Smooth muscle cell of the brain vasculature (primary cell): ENCODE measurements at regions not wholly inside any gene's neighbourhood (a gene's known extent, or its start where the extent isn't known, plus 50 kb on each side); places are given as distances from the start of the nearest gene placed in this dataset.

Experiments
- DNase-seq: peaks from one replicate; pipeline ENCODE4 v3.0.0-alpha.2; 2012; ENCODE audit warnings: low read depth, low spot score

DNA sequence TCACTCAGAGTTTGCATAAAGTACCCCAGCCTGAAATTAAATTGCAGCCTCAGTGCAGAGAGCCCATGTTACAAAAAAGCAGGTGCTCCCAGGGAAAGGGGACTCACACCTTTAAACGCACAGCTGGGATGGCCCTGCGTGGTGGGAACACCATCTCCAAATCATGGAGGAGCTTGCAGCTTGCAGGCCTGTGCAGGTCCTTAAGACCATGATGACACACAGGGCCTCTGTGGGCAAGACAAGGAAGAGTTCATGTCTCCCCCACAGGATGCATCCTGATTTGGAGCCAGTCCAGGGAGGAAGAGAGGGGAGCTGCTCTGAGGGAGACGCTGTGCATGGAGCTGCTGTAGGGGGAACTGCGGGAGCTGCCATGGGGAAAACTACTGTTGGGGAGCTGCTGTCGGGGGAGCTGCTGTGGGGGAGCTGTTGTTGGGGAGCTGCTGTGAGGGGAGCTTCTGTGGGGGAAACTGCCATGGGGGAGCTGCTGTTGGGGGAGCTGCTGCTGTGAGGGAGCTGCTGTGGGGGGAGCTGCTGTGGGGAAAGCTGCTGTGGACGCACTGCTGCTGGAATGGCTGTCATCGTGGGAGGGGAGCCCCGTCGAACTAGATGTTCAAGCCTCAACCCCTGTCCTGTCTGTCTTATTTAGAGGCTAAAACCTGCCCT is 113.9 kb downstream of the MATN1 start:
- no peak for DNase-seq

DNA sequence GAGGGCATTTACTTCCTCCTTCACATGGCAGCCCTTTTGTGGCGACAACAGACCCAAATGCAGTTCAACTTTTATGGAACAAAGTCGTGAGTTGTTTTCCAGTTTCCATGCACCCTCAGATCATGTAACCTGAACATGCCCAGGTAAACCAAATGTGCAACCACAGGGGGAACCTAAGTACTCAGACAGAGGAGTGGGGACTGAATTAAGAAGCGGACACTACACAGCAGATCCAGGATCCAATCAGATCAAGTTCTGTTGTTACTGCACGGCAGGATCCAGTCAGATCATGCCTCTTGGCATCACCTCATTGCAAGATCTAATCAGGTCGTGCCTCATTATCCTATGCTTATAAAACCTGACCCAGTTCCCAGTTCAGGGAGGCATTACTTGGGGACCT is 115.7 kb downstream of the MATN1 start:
- no peak for DNase-seq

DNA sequence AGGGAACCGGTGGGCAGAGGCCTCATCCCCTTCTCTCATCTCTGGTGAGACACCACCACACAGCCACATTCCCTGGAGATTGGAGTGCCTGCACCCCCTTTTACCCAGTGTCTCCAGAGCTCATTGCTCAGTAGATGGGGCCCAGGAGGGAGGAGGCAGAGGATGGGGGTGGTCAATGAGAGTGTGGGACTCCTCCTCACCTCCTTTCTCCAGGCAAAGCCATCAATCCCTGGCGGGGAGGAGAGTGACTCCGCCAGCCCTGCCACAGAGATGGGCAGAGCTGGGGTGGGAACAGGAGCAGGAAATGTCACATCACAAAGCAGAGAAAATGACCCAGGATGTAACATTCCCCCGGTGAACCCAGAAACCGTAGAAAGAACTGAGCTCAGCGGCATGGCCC is 117.2 kb downstream of the MATN1 start:
- DNase-seq, result no peak

DNA sequence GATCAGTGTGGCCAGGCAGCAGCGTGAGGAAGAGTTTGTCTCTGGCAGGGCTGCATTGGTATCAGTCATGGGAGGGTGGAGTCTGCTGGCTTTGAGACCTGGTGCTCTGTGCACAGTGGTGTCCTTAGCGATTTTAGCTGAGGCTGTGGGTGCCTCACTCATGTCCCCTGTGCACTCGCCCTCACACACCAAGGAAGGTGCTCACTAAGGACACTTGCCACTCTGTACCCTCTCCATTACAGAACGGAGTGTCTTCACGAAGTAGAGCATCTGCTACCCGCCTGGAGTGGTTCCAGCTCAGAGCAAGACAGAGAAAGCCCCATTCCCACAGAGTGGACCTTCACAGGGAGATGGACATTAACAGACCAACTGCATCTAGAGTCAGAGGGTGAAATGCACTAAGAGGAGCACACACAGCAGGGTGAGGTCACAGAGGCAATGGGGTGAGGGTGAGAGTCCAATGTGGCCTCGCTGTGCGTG is 117.9 kb downstream of the MATN1 start:
- DNase-seq, result no peak

DNA sequence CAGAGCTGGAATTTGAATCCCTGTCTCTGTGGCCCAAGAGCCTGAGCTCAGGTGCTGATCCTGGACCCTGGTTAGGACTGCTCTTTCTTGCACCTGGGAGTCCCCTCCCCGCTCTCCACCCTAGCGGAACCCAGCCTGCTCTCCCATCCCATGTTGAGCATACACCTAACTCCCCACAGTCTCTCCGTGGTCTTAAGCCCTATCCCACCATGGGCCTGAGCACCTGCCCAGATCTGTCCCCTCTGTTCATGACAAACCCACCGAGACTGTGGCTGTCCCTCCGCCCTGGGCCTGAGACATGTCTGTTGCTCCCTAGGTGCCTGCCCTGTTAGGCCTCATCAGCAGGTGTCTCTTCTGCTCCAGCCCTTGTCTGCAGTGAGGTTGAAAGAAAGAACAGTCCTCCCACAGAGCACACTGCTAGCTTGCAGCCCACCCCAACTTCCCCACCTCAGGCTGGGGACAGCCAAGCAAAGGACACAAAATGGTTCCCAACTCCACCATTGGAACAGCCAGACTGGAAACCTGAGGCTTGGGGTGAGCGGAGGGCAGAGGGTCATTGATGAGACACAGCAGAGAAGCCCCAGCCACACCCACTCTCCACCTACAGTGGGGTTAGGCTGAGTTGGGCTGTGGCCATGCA is 118.5 kb downstream of the MATN1 start:
- no peak for DNase-seq

DNA sequence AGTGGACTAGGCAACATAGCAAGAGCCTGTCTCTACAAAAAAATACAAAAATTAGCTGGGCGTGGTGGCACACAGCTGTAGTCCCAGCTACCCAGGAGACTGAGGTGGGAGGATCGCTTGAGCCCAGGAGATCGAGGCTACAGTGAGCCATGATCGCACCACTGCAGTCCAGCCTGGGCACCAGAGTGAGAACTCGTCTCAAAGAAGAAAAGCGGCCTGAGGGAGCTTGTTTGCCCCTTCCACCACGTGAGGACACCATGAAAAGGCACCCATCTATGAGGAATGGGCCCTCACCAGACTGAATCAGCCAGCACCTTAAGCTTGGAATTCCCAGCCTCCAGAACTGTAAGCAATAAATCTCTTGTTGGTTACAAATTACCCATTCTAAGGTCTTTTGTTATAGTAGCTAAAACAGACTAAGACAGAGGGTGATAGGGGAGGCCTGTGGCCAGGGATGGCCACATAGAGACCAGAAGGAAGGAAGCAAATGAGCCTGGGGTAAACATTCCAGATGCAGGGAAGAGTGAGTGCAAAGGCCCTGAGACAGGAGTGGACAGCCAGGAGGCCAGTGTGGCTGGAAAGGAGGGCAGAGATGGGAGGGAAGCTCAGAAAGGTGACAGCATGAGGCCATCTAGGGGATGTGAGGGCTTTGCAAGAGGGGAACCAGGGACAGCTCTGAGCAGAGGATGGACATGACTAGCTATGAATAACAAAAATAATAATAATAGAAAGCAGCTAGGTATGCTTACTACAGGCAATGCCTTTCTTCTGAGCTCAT is 120.1 kb downstream of the MATN1 start:
- no peak for DNase-seq

DNA sequence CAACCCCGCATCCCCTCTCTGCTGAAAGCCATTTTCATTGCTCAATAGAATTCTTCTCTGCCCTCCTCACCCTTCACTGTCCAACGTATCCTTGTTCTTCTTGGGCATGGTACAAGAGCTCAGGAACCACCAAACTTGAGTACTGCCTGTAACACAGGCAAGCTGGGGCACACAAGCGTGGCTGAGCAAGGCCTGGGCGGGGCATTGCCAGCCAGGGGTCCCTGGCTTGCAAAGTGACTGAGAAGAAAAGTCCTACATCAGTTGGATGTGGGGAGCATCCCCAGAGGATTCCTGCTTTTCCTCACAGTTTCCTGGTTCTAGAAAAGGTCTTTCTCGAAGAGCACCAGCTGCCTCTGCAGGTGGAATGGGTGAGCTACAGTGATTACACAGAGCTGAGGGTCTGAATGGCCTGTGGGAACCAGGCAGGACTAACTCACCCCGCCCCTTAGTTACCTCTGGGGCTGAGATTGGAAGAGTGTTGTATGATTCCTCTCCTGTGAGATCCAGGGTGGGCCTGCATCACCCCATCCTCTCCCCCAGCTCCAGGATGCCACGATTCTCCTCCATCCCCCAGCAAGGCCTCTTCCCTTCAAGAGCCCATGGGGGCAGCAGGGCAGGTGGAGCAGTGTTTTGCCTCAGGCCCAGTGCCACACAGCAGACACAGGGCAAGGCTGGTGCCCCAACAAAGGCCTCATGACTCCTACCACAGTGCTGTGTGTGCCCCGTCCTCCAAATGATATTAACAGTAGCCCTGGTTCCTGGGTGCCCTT is 121.9 kb downstream of the MATN1 start:
- no peak for DNase-seq

DNA sequence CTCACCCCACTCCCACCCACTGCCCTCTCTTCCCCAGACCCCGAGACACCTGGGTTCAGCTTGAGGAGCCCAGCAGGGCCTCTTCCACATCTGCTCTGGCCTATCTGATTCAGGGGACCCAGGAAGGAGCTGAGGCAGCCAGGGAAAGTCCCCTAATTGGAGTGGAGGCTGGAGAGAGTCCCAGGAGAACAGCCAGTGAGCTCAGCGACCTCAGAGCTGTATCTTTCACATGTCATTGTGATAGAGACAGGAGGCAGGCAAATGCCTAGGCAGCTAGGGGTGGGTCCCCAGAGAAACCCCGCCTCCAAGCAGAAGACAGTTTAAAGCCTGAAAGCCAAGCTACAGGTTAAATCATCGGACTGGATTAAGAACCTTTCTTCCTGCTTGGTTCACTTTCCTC is 122.7 kb downstream of the MATN1 start:
- DNase-seq, result no peak

DNA sequence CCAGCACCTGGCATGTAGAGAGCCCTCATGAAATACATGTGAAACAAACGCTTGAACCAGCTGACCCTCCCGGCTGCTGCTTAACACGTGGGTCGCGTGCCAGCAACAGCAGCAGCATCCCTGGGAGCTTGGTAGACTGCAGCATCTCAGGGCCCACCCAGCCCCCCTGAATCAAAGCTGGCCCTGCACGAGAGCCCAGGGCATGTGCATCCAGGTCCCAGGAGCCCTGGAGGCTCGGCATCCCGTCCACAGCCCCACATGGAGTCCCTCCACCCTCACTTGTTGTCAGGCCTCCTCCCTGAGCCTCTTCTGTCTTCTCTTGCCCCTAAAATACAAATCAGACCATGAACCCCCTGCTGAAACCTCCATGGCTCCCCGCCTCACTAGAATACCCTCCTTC is 123.1 kb downstream of the MATN1 start:
- DNase-seq, result no peak

DNA sequence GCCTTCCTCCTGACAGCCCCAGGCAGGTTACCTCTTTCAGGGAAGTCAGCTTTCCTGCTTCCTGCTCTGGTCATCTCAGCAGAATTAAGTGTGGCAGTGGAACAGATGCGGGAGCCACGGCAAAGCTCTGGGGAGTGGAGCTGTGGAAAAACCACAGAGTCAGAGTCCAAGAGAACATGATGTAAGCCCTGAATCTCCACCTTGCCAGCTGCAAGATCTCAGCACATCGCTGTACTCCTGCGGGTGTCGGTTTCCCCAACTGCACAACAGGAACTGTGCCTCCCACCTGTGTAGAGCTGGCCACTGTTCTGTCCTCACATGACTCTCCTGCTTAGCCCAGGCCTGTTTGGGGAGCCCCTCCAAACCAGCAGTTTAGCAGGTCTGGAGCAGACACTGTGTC is 123.7 kb downstream of the MATN1 start:
- DNase-seq, result no peak

DNA sequence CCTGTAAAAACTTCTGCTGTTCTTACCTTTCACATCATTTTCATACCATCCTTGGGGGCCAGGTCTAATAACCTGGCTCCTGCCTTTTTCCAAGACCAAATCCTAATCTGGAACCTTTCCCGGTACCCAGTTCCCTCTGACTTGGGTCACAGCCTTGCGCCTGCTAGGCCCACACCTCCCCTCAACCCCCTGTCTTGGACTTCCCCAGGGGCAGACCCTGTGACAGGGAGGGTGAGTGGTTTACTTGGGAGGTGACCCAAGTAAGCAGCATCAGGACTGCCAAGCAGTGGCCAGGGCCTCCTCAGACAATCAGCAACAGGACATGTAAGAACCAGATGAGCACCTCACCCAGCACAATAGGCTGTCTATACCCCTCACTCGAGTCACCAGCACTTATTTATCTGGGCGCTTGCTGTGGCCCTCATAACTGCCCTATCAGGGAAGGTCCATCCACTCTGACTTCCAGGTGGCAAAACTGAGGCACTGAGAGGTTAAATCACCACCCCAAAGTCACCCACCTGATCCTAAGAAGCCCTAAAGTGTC is 124.7 kb downstream of the MATN1 start:
- DNase-seq, result no peak

DNA sequence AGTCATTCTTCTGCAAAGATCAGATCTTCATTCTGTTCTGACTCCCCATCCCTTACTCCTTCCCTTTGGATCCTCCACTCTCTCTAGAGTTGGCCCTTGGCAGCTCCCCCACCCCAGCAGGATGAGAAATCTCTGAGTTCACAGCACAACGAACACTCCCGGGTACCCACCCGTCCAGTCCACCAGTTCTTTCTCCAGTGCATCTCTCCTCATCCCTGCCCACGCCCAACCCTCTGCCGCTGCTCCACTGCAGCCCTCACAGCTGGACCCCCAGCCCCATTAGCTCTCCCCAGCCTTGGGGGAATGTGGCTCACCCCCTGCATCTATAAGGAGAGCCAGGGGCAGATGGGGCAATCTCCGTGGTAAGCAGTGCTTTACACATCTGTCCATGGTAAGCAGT is 125.7 kb downstream of the MATN1 start:
- no peak for DNase-seq

DNA sequence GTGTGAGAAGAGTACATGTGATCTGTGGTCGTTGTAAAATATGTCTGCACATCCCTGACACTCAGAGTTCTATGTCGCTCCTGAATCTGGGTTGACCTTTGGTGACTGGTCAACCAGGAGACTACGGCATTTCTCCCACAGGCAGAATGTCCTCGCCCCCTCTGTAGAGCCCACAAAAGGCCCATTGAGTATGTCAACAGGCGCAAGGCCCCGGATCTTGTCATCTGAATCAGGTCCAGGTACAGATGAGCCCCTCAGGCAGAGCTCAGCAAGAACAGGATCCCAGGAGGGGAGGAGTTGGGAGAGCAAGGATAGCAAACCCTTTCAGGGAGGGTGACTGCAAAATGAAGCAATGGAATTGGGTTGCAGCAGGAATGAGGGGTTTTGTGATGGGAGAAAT is 126.5 kb downstream of the MATN1 start:
- no peak for DNase-seq

DNA sequence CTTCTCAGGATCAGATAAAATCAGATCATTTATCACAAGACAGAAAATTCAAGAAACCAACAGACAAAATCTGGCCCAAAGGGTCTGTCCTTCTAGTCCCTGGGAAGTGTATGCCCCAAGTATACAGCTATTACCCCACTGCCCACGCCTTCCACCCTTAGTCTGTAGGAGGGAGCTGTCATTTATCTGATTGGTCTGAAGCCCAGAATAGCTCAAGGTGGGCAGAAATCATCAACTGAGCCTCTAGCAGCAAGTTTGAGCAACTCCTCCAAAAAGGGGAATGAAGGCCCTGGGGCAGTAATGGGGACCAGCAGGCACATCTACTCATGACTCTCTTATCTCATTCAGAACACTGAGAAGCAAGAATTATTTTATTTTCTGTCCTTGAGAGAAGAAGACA is 126.9 kb downstream of the MATN1 start:
- no peak for DNase-seq

DNA sequence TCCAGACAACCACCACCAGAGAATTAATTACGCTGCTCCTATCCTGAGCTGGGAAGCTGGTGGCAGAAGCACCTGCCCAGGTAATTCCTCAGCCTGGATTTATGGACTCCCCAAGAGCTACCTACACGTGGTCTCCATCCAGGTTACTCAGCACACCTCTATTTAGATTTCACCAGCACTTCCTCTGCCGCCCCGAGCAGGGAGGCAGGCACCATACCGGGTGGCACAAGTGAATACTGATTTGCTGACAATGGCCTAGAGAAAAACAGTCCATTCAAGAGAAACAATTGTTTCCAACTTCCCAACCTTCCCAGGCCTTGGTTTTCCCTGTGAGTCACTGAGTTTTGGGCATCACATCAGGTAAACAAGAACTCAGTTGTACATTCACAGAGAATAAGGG is 134.3 kb downstream of the MATN1 start:
- no peak for DNase-seq

DNA sequence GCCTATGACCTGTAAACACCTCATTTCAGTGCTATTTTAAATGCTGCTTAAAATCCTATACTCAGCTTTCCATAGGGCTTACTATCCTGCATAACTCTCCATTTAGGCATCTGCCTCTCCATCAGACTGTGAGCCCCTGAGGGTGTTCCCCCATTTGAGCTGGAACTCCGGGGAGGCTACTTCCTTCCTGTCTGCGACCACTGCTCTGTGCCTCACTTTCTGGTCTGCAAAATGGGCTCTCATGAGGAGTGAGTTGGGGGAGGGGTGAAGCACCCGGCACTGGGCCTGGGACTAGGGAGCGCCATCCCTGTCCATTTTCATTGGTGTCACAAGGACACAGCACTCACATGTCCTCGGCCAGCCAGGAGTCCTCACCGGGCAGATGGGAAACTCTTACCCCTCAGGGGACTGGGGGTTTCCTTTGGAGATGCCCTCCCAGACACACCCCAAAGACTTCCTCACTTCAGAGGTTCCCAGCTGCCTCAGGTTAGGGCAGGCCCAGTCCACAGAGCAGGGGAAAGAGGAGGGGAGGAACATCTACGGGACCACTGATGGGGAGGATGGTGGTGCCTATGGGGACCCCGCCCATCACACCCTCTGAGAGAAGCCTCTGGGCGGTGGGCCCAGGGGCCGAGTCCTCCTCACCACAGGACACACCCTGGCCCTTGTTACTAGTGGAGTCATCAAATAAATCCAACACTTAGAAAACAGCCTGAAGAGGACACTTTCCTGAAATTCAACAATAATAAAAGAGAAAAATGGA is 134.9 kb downstream of the MATN1 start:
- no peak for DNase-seq

DNA sequence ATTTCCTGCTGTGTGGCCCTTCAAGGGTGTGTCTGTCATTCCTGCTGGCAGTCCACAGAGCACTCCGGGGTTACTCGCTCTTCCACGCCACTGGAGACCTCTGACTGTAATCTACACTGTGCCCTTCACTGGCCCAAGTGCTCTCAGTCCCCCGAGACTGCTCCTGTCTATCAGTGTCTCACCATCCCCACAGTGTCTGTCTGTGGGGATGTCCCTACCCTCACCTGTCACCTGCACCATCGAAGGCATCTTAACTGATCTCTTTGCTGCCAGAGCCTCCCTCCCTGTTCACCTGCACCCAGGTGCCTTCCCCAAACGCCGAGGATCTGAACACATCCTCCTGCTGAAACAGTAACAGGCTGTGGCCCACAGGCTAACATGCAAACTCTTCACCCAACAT is 136.7 kb downstream of the MATN1 start:
- no peak for DNase-seq

DNA sequence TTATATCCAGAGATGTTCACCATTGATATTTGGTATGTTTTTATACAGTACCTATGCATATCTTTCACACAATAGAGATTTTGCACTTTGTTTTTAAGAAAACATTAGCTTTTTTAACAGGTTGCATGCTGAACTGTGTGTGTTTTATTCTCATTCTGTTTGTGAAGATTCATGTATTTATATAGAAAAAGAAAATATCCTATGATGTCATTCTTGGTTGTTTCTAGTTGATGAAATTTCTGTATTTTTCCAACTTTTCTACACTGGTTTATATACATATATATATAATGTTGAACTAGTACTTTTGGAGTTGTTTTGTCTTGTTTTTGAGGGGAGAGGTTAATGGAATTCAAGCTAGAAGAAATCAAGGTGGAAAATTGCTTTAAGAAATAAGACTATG is 143.8 kb downstream of the MATN1 start:
- DNase-seq, result no peak

DNA sequence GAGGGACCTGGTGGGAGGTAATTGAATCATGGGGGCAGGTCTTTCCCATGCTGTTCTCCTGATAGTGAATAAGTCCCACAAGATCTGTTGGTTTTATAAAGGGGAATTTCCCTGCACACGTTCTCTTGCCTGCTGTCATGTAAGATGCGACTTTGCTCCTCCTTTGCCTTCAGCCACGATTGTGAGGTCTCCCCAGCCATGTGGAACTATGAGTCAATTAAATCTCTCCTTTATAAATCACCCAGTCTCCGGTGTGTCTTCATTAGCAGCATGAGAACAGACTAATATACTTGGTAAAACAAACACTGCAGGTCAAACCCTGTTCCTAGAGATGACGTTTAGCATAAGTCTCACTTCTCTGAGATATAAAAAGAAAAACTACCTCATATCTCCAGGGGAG is 148.3 kb downstream of the MATN1 start:
- no peak for DNase-seq

DNA sequence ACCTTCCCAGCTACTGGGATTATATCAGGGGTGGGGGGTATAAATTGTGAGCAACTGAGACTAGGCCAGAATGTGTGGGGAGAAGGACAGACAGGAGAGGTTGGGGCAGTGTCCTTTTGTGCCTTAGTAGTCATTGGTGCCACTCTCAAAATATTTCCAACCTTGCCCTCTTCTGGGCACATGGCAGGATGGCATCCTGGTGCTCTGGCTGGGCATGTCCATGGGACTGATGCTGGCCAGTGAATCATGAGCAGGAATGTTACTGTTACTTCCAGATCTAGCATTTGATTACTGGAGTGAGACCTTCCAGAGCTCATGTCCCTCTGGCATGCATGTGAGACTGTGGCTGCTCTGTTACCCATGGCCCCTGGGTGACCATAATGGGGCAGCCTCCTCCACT is 151.2 kb downstream of the MATN1 start:
- no peak for DNase-seq

DNA sequence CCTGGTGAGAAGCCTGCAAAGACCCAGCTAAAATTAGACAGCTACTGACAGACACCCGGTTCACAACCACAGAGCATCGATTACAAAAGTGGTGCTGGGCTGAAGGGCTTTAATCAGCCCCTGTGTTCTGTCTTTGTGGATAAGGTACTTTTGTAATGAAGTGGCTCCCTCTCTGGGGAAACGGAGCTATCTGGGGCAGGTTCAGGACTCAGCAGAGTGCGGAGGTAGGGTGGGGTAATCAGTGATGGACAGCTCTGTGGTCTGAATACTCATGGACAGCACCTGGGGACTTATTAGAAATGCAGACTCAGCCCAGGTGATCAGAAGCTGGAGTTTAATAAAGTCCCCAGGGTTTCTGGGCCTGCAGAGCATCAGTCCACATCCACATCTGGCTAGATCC is 152.0 kb downstream of the MATN1 start:
- no peak for DNase-seq
